Neutrophil (primary cell): ENCODE measurements at regions not wholly inside any gene's neighbourhood (a gene's known extent, or its start where the extent isn't known, plus 50 kb on each side); places are given as distances from the start of the nearest gene placed in this dataset.

Experiments used
- H3K27ac ChIP-seq: fragments of 200-600 bp; sonication (generic); 2 replicates; pipeline ENCODE4 v1.5.1; 2016; ENCODE audit warnings: mild to moderate bottlenecking, moderate library complexity
- H3K27me3 ChIP-seq: fragments of 200-600 bp; sonication (generic); 2 replicates; pipeline ENCODE4 v1.6.0; 2016; ENCODE audit warnings: mild to moderate bottlenecking
- H3K36me3 ChIP-seq: fragments of 200-600 bp; sonication (generic); 2 replicates; pipeline ENCODE4 v1.5.1; 2017
- H3K4me1 ChIP-seq, 2 experiments: fragments of 200-600 bp in 1 of 2; sonication (generic) in 1 of 2; 1 replicate in 1 of 2; 2 replicates in 1 of 2; pipeline versions ENCODE4 v1.5.1 to v1.6.1; 2013 to 2016; ENCODE audit warnings: low read depth in 1 of 2, low read length in 1 of 2, mild to moderate bottlenecking in 1 of 2, moderate library complexity in 1 of 2; ENCODE audit not compliant: control insufficient read depth in 1 of 2, insufficient read depth in 1 of 2
- H3K4me3 ChIP-seq, 2 experiments: fragments of 200-600 bp in 1 of 2; sonication (generic) in 1 of 2; 1 replicate in 1 of 2; 2 replicates in 1 of 2; pipeline ENCODE4 v1.5.1; 2013 to 2016; ENCODE audit warnings: low read depth in 1 of 2, low read length in 1 of 2, mild to moderate bottlenecking in 1 of 2, moderate library complexity in 1 of 2
- H3K9me3 ChIP-seq: fragments of 200-600 bp; sonication (generic); 2 replicates; pipeline ENCODE4 v1.5.1; 2016
- CTCF ChIP-seq: fragments of 200-600 bp; sonication (generic); IDR thresholded peaks from 2 replicates; pipeline ENCODE4 v1.5.1; 2016; ENCODE audit warnings: antibody characterized with exemption

GRCh38 chr10:90414926-90415325 is 442.9 kb downstream of the HTR7 start:
- Histone ChIP-seq H3K9me3 (no peaks in the 10 kb centered on the region), H3K27ac (no peak overlapping the region), H3K36me3 (no peaks in the 10 kb centered on the region), H3K4me3 (no peak overlapping the region), H3K27me3 (no peaks in the 10 kb centered on the region), H3K4me1 (no peaks in the 10 kb centered on the region)
- TF ChIP-seq CTCF, result no peak

- no peaks in the 10 kb centered on the region for H3K9me3 ChIP-seq
- no peaks in the 10 kb centered on the region for H3K27me3 ChIP-seq
- no peak overlapping the region for H3K27ac ChIP-seq
- H3K4me3 ChIP-seq, result no peak overlapping the region
- no peaks in the 10 kb centered on the region for H3K4me1 ChIP-seq
- no peaks in the 10 kb centered on the region for H3K36me3 ChIP-seq
- TF ChIP-seq CTCF, result no peak
Observed at GRCh38 chr10:90417029-90417428, 440.8 kb downstream of the HTR7 start.

- no peaks in the 10 kb centered on the region for H3K9me3 ChIP-seq
- no peaks in the 10 kb centered on the region for H3K27me3 ChIP-seq
- H3K36me3 ChIP-seq, result no peaks in the 10 kb centered on the region
- H3K4me1 ChIP-seq, result no peaks in the 10 kb centered on the region
- TF ChIP-seq CTCF, result no peak
- H3K4me3 ChIP-seq, result no peak overlapping the region
- no peak overlapping the region for H3K27ac ChIP-seq
Observed at GRCh38 chr10:90417476-90418210, 440.2 kb downstream of the HTR7 start.

GRCh38 chr10:90418869-90419652 is 438.8 kb downstream of the HTR7 start:
- no peaks in the 10 kb centered on the region for H3K4me1 ChIP-seq
- no peaks in the 10 kb centered on the region for H3K36me3 ChIP-seq
- H3K4me3 ChIP-seq, result no peak overlapping the region
- no peaks in the 10 kb centered on the region for H3K27me3 ChIP-seq
- TF ChIP-seq CTCF, result no peak
- no peaks in the 10 kb centered on the region for H3K9me3 ChIP-seq
- no peak overlapping the region for H3K27ac ChIP-seq

- Histone ChIP-seq H3K36me3 (no peaks in the 10 kb centered on the region), H3K4me1 (no peaks in the 10 kb centered on the region), H3K4me3 (no peak overlapping the region), H3K9me3 (no peaks in the 10 kb centered on the region), H3K27ac (no peak overlapping the region), H3K27me3 (no peaks in the 10 kb centered on the region)
- no peak for TF ChIP-seq CTCF
Observed at GRCh38 chr10:90420637-90421318, 437.1 kb downstream of the HTR7 start.
